Breast epithelium (tissue), 3 donors: ENCODE measurements at regions not wholly inside any gene's neighbourhood (a gene's known extent, or its start where the extent isn't known, plus 50 kb on each side); places are given as distances from the start of the nearest gene placed in this dataset.

ENCODE experiments used
- CTCF ChIP-seq, 3 donors: fragments of 450-650 bp; IDR thresholded peaks; one replicate each; pipeline ENCODE4 v1.5.1; 2016 to 2017; ENCODE audit warnings: antibody characterized with exemption in 3 of 3, mild to moderate bottlenecking in 3 of 3, moderate library complexity in 3 of 3
- POLR2A ChIP-seq: fragments of 450-650 bp; IDR thresholded peaks from one replicate; pipeline ENCODE4 v1.6.1; 2016; ENCODE audit warnings: antibody characterized with exemption, mild to moderate bottlenecking, moderate library complexity
- POLR2AphosphoS5 ChIP-seq, 3 donors: sonication (generic); formaldehyde crosslinking; IDR thresholded peaks; one replicate each; pipeline ENCODE4 v1.6.1; 2017; ENCODE audit warnings: antibody characterized with exemption in 3 of 3

DNA sequence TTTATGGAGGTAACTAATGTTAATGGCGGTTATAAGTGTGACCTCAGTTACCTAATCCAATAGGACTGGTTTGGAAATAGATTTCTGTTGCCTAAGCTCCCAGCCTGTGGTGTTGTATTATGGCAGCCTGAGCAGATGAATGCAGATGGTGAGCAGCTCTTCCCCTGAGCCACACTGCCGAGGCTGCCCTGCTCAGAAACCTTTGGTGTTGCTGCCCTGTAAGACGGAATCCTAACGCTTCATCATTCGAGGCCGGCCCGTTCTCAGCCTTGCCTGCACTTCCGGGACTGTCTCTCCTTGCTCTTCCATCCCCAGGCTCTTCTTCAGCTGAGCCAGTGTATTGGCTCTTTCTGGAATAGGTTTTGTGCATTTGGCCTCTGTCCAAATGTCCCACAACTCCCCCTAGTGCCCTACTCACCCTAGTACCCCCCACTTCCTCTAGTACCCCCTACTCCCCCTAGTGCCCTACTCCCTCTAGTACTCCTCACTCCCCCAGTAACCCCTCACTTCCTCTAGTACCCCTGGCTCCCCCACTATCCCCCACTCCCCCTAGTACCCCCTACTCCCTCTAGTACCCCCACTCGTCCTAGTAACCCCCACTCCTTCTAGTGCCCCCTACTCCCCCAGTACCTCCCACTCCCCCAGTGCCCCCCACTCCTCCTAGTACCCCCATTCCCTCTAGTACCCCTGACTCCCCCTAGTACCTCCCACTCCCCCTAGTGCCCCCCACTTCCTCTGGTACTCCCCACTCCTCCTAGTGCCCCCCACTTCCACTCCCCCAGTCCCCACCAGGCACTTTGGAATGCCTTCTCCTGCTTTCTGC is 106.0 kb upstream of the TAF1B start:
- TF ChIP-seq CTCF (IDR thresholded peaks at IDR 0.05), result no peak
- TF ChIP-seq POLR2A, result no peak
- TF ChIP-seq POLR2AphosphoS5 (IDR thresholded peaks at IDR 0.05), result no peak
